ENCODE measurements at regions not wholly inside any gene's neighbourhood (a gene's known extent, or its start where the extent isn't known, plus 50 kb on each side); places are given as distances from the start of the nearest gene placed in this dataset.

DNA sequence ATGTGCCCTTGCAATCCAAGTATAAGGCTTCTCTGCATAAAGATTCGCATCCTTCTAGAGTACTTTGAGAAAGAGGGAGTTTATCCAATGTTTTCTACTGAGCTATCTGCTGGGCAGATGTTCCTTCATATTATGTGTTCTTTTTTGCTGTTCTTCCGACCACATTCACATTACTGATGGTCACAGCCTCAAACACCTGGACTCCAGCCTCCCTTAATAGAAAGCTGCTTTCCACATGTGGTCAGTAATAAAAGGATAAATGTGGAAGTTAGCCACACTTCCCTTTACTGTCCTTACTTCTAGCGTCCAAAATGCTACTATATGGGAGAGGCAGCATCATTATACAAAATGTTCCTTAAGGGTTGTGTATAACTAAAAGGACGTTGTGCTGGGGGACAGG is 116.9 kb downstream of the CD47 start:
- no peak for TF ChIP-seq MAFK (IDR thresholded peaks at IDR 0.05; ENCODE audit: low read depth, low read length)
- 93% methylated on average over 4 of the region's 4 CpGs; no CpG with 5 or more reads in 1 of the 2 experiments for WGBS, 2 experiments (ENCODE audit: extremely low coverage in 1 of 2, insufficient coverage in 1 of 2, insufficient read length in 1 of 2, insufficient replicate concordance in 2 of 2, low coverage in 1 of 2, low lambda C conversion rate in 2 of 2, missing lambda C conversion rate in 1 of 2)
- FAIRE-seq = no peak

More for the DNA sequence above, 116.9 kb downstream of the CD47 start:
- H3K4me3 ChIP-seq (ENCODE audit: extremely low read depth in 1 of 4, insufficient read depth in 2 of 4, low read depth in 3 of 4, low read length in 4 of 4) = no peak overlapping the region
- H4K8ac ChIP-seq (ENCODE audit: extremely low read depth, insufficient read depth, low read length) = no peak overlapping the region
- H2AFZ ChIP-seq (ENCODE audit: low read length) = no peak overlapping the region
- no peak overlapping the region for H3K4me2 ChIP-seq (ENCODE audit: insufficient read depth in 1 of 2, low read depth in 2 of 2, low read length in 2 of 2)
- no peak overlapping the region for H2AK5ac ChIP-seq (ENCODE audit: low read depth, low read length)
- no peaks in the 10 kb centered on the region for H3K27me3 ChIP-seq (replicated peaks in 1 of 4; ENCODE audit: control insufficient read depth in 3 of 4, extremely low read depth in 1 of 4, insufficient read depth in 3 of 4, low read length in 3 of 4)
- no peak overlapping the region for H3K23ac ChIP-seq (ENCODE audit: insufficient read length)
- H2BK15ac ChIP-seq (ENCODE audit: low read length) = no peak overlapping the region
- no peak overlapping the region for H2BK120ac ChIP-seq (replicated peaks; ENCODE audit: low read depth, low read length)
- H4K20me1 ChIP-seq (replicated peaks in 1 of 2; ENCODE audit: control insufficient read depth in 1 of 2, insufficient read depth in 2 of 2, low read length in 2 of 2) = no peaks in the 10 kb centered on the region
- H3K56ac ChIP-seq (replicated peaks; ENCODE audit: insufficient read length, low read depth, low read length) = no peak overlapping the region
- no peak overlapping the region for H3K14ac ChIP-seq (ENCODE audit: insufficient read length)
- no peak overlapping the region for H2BK5ac ChIP-seq (ENCODE audit: low read depth, low read length)
- no peak overlapping the region for H3K18ac ChIP-seq (ENCODE audit: extremely low read depth, low read length)
- no peaks in the 10 kb centered on the region for H3K9me3 ChIP-seq (ENCODE audit: insufficient read depth in 2 of 2, low read depth in 1 of 2, low read length in 1 of 2)
- no peaks in the 10 kb centered on the region for H3K79me1 ChIP-seq (ENCODE audit: low read depth, low read length)
- no peak overlapping the region for H3K4ac ChIP-seq (replicated peaks; ENCODE audit: insufficient read length, low read depth, low read length)
- no peak overlapping the region for H2BK20ac ChIP-seq (ENCODE audit: low read length)
- no peak overlapping the region for H4K5ac ChIP-seq (ENCODE audit: insufficient read length, low read depth, low read length)
- ChIA-PET CTCF (ENCODE audit: partially characterized antibody) (interaction anchor here (1.0 to 2.1 kb wide), 4 partner anchors 13 to 46 kb away, joined by 3 to 7 read pairs (median 6); no protein-coding TSS in a partner anchor), POLR2A (ENCODE audit: partially characterized antibody) (no interaction called here)
- no peak overlapping the region for H3K27ac ChIP-seq (ENCODE audit: low read depth, low read length)
- H3K23me2 ChIP-seq (ENCODE audit: low read depth, low read length) = no peaks in the 10 kb centered on the region
- DNase-seq (ENCODE audit: low read depth in 1 of 2, low spot score in 2 of 2) = no peak
- H3K9ac ChIP-seq (replicated peaks in 1 of 4; ENCODE audit: extremely low read depth in 1 of 4, low read depth in 3 of 4, low read length in 3 of 4) = no peak overlapping the region
- no peaks in the 10 kb centered on the region for H3K36me3 ChIP-seq (ENCODE audit: control insufficient read depth in 2 of 4, insufficient read depth in 4 of 4, low read length in 3 of 4)
- H2BK12ac ChIP-seq (ENCODE audit: low read depth, low read length) = no peak overlapping the region
- H4K91ac ChIP-seq (replicated peaks; ENCODE audit: insufficient read length, low read length) = no peak overlapping the region
- no peaks in the 10 kb centered on the region for H3K4me1 ChIP-seq (replicated peaks in 1 of 4; ENCODE audit: control insufficient read depth in 3 of 4, insufficient read depth in 4 of 4, low read length in 3 of 4)
- no peaks in the 10 kb centered on the region for H3K79me2 ChIP-seq (ENCODE audit: control insufficient read depth in 1 of 2, insufficient read depth in 2 of 2, low read length in 2 of 2)
